ENCODE measurements at regions not wholly inside any gene's neighbourhood (a gene's known extent, or its start where the extent isn't known, plus 50 kb on each side); places are given as distances from the start of the nearest gene placed in this dataset.

DNA sequence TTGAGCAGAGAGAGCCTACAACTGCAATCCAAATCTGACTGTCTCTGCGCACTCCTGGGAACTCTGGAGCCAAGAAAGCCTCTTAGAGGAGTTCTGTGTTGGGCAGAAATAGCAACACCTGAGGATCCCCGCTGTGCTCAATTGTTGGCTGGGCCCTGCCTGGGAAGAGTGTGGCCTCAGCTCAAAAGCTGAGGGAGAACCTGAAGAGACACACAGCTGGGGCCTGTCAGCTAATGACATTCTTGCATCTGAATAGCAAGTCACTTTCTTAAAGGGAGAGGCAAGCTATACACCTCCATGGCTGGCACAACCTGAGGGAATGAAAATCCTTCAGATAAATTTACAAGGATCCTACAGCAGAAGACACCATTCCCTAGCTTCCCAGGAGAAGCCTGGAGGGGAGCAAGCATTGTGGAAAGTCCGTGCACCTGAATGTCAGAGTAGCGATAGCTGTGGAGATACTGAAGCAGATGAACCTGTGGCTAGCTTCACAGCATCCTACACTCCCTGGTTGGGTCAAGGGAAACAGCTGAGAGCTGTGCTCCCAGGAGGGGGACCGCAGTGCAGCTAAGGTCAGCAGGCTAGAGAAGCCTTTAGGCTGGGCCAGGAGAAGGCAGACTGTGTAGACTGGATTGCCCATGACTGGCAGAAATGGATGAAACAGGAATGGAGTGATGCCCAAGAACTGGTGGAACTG is 159.9 kb upstream of the PFN2 start:
- ChIA-PET POLR2A (interaction anchor here (0.8 kb wide), 1 partner anchor 17 kb away, joined by 4 read pairs; no protein-coding TSS in a partner anchor), SMC1A (ENCODE audit: uncharacterized antibody, unreplicated experiment) (interaction anchor here (0.9 to 1.4 kb wide), 2 partner anchors 14 to 20 kb away, joined by 3 to 4 read pairs; no protein-coding TSS in a partner anchor), CTCF (interaction anchor here (0.9 kb wide), 1 partner anchor 15 kb away, joined by 3 read pairs; no protein-coding TSS in a partner anchor), RAD21 (ENCODE audit: unreplicated experiment) (no interaction called here)
- Histone ChIP-seq H3K36me3 (ENCODE audit: control insufficient read depth in 2 of 2, insufficient read depth in 2 of 2, low read length in 1 of 2) (no peaks in the 10 kb centered on the region), H3K27ac (ENCODE audit: control insufficient read depth, insufficient read depth) (no peak overlapping the region), H3K27me3 (replicated peaks in 1 of 2; ENCODE audit: control insufficient read depth in 2 of 2, insufficient read depth in 2 of 2, low read length in 1 of 2) (no peaks in the 10 kb centered on the region; a peak in 1 of 4 replicates), H4K20me1 (ENCODE audit: control insufficient read depth, insufficient read depth) (no peaks in the 10 kb centered on the region), H3K4me3 (no peak overlapping the region), H2AFZ (ENCODE audit: control insufficient read depth, low read depth, low read length) (no peak overlapping the region), H3K4me2 (ENCODE audit: control insufficient read depth, insufficient read depth) (no peak overlapping the region), H3K9ac (ENCODE audit: control insufficient read depth, insufficient read depth, low read length) (no peak overlapping the region), H3K79me2 (ENCODE audit: control insufficient read depth, insufficient read depth, low read length) (no peaks in the 10 kb centered on the region), H3K9me3 (replicated peaks; ENCODE audit: control insufficient read depth, insufficient read depth, low read length) (no peaks in the 10 kb centered on the region), H3K4me1 (ENCODE audit: control insufficient read depth, insufficient read depth, low read length) (peaks cover 6% of the 10 kb centered on the region)
- ATAC-seq (no peak), DNase-seq (ENCODE audit: low read depth, low spot score) (no peak), FAIRE-seq (no peak)
- TF ChIP-seq SIX5 (IDR thresholded peaks at IDR 0.05; ENCODE audit: low read depth, low read length, severe bottlenecking) (no peak), MYC (IDR thresholded peaks at IDR 0.05; ENCODE audit: insufficient read depth, insufficient read length, insufficient replicate concordance, low read length, severe bottlenecking) (no peak), RBBP5 (conservative IDR thresholded peaks at IDR 0.05) (no peak), HDGF (IDR thresholded peaks at IDR 0.05) (no peak), TCF12 (IDR thresholded peaks at IDR 0.05; ENCODE audit: low read depth, low read length) (no peak), ZNF274 (IDR thresholded peaks at IDR 0.05; ENCODE audit: insufficient read depth, insufficient read length) (no peak), ETV6 (conservative IDR thresholded peaks at IDR 0.05 in 1 of 2, IDR thresholded peaks at IDR 0.05 in 1 of 2; ENCODE audit: borderline replicate concordance in 1 of 2, low read depth in 1 of 2) (no peak), NRF1 (conservative IDR thresholded peaks at IDR 0.05; ENCODE audit: low read depth, low read length) (no peak), HDAC2 (IDR thresholded peaks at IDR 0.05) (no peak), POLR2AphosphoS2 (IDR thresholded peaks at IDR 0.05; ENCODE audit: low read depth, low read length) (no peak), POU2F2 (IDR thresholded peaks at IDR 0.05; ENCODE audit: borderline replicate concordance, low read depth, low read length) (no peak), RB1 (IDR thresholded peaks at IDR 0.05; ENCODE audit: borderline replicate concordance) (no peak)
- TF ChIP-seq, protein P1, sequence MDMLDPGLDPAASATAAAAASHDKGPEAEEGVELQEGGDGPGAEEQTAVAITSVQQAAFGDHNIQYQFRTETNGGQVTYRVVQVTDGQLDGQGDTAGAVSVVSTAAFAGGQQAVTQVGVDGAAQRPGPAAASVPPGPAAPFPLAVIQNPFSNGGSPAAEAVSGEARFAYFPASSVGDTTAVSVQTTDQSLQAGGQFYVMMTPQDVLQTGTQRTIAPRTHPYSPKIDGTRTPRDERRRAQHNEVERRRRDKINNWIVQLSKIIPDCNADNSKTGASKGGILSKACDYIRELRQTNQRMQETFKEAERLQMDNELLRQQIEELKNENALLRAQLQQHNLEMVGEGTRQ (IDR thresholded peaks at IDR 0.05; ENCODE audit: borderline replicate concordance, low read depth, low read length) = no peak
- TF ChIP-seq, protein P2, sequence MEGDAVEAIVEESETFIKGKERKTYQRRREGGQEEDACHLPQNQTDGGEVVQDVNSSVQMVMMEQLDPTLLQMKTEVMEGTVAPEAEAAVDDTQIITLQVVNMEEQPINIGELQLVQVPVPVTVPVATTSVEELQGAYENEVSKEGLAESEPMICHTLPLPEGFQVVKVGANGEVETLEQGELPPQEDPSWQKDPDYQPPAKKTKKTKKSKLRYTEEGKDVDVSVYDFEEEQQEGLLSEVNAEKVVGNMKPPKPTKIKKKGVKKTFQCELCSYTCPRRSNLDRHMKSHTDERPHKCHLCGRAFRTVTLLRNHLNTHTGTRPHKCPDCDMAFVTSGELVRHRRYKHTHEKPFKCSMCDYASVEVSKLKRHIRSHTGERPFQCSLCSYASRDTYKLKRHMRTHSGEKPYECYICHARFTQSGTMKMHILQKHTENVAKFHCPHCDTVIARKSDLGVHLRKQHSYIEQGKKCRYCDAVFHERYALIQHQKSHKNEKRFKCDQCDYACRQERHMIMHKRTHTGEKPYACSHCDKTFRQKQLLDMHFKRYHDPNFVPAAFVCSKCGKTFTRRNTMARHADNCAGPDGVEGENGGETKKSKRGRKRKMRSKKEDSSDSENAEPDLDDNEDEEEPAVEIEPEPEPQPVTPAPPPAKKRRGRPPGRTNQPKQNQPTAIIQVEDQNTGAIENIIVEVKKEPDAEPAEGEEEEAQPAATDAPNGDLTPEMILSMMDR (IDR thresholded peaks at IDR 0.05 in 2 of 3, conservative IDR thresholded peaks at IDR 0.05 in 1 of 3; ENCODE audit: control insufficient read depth in 2 of 3, extremely low read depth in 1 of 3, insufficient read depth in 1 of 3, low read depth in 3 of 3, low read length in 3 of 3) = no peak
- in situ Hi-C loops (cut with MboI) (no loop called here), intact Hi-C loops (cut with micrococcal nuclease; ENCODE audit: unreplicated experiment) (no loop called here)
- 71% methylated on average over 5 of the region's 5 CpGs for WGBS (ENCODE audit: insufficient coverage, insufficient replicate concordance, low lambda C conversion rate, missing lambda C conversion rate)
- BruUV-seq (replicated peaks) = no TSS peak
